Epithelial cell of esophagus (primary cell): ENCODE measurements at regions not wholly inside any gene's neighbourhood (a gene's known extent, or its start where the extent isn't known, plus 50 kb on each side); places are given as distances from the start of the nearest gene placed in this dataset.

Experiments used
- DNase-seq: peaks from one replicate; pipeline ENCODE4 v3.0.0; 2010; ENCODE audit warnings: low read depth
- H3K4me3 ChIP-seq: 2 replicates; pipeline ENCODE4 v1.5.1; 2011; ENCODE audit warnings: mild to moderate bottlenecking, low read length, control low read depth
- TF ChIP-seq, protein P1 (sequence below): IDR thresholded peaks from 2 replicates; pipeline ENCODE4 v1.5.1; 2011; ENCODE audit warnings: low read depth, mild to moderate bottlenecking, low read length, control low read depth, inconsistent platforms; ENCODE audit not compliant: insufficient read depth; ENCODE audit errors: missing control alignments

DNA sequence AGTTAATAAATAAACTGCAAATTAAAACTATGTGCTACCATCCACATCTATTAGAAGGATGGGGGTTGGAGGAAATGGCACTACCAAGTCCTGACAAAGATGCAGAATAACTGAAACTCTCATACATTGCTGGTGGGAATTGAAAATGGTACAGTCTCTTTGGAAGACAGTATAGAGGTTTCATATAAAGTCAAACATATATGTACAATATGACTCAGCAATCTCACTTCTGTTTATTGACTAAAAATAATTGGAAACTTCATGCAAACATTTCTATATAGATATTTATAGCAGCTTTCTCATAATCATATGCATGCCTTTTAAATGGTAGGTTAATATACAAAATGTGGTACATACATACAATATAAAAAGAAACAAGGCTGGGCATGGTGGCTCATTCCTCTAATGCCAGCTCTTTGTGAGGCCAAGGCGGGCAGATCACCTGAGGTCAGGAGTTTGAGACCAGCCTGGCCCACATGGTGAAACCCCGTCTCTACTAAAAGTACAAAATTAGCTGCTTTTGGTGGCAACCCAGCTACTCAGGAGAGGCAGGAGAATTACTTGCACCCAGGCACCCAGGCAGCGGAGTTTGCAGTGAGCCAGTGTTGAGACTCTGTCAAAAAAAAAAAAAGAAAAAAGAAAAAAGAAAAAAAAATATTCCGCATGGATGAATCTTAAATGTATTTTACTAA lies 225.0 kb upstream of the CXXC4 start:
- DNase-seq = no peak
- TF ChIP-seq, protein P1, sequence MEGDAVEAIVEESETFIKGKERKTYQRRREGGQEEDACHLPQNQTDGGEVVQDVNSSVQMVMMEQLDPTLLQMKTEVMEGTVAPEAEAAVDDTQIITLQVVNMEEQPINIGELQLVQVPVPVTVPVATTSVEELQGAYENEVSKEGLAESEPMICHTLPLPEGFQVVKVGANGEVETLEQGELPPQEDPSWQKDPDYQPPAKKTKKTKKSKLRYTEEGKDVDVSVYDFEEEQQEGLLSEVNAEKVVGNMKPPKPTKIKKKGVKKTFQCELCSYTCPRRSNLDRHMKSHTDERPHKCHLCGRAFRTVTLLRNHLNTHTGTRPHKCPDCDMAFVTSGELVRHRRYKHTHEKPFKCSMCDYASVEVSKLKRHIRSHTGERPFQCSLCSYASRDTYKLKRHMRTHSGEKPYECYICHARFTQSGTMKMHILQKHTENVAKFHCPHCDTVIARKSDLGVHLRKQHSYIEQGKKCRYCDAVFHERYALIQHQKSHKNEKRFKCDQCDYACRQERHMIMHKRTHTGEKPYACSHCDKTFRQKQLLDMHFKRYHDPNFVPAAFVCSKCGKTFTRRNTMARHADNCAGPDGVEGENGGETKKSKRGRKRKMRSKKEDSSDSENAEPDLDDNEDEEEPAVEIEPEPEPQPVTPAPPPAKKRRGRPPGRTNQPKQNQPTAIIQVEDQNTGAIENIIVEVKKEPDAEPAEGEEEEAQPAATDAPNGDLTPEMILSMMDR = no peak

DNA sequence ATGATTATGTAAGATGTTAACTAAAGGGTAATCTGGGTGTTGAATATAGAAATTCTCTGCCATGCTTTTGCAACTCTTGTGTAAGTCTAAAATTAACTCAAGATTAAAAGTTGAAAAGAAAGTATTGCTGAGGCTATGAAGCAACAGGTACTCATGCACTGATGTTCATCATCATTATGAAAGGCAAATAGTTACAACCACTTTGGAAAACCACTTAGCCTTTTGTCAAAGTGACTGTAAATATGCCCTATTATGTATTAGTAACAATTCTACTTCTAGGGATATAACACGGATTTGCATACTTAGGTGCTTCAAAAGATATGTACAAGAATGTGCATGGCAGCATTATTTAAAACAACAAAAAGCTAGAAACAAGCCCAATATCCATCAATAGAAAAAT lies 227.8 kb upstream of the CXXC4 start:
- DNase-seq = no peak
- H3K4me3 ChIP-seq = no peak overlapping the region
- TF ChIP-seq, protein P1 = no peak

More for the DNA sequence above, 225.0 kb upstream of the CXXC4 start:
- no peak overlapping the region for H3K4me3 ChIP-seq

DNA sequence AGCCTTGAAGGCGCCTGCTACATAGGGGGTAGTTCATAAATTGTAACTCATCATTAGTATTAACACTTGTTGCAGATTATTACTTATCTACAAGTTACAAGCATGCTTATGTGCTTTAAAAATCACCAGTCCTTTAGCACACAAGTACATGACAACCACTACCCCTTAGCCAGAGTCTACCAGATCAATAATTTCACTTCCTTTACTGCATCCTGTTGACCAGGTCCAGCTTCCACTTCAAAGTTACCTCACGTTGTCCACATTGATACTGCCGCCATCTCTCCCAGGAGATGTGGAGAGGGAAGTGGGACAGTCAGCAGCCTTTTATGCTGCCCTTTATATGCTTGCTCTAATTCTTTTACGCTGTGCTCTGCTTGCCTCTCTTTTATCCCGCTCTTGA lies 231.3 kb upstream of the CXXC4 start:
- TF ChIP-seq, protein P1 = no peak
- DNase-seq = no peak
- no peak overlapping the region for H3K4me3 ChIP-seq

DNA sequence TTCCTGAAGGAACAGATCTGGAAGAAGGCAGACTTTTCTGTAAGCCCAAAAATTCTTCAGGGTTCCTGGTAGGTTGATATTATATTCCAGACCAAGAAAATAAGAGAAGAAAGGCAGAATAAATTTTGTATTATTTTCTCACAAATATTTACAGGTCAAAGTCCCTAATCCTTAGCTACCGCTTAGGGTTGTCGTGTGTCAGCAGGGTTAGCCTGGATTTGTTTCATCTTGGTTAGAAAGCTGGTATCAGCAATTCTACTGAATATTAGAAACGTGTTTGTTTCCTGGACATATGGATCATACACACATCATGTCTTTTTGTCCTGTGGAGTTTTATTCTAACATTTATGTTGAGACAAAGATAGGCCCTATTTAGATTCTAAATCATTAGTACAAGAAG lies 232.9 kb upstream of the CXXC4 start:
- no peak for DNase-seq
- no peak overlapping the region for H3K4me3 ChIP-seq
- TF ChIP-seq, protein P1 = no peak

DNA sequence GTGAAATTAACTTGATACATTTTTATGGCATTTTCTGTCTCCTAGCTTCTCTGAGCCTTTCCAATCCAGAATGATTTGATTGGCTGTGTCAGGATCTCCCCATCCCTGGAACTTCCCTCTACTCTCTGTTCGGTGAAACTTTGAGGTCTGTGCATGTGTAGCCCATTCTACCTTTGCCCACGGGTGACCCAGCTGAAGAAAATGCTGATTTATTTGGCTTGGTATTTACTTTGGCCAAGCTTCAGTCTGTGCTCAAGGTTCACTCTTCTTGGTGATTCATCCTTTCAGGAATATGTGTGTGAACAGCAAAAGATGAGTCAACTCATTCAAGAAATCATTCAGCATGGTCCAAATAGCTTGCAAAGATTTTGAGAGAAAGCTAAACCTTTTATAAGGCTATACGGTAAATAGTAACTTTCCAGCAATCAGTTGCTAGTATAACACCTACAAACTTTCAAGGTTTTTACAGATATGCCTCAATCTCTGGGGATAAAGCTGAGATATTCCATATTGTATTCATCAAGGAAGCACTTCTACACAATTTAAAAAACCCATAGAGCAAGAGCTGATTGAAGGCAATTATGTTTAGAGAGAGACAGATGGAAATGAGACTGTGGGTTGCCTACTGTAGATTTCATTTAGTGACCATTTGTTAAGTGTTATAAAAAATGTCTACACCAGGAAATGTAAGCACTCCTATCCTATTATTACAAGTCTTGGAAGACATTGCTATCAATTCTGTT lies 233.9 kb upstream of the CXXC4 start:
- H3K4me3 ChIP-seq = no peak overlapping the region
- TF ChIP-seq, protein P1 = no peak
- peak; percentile 93 for DNase-seq

DNA sequence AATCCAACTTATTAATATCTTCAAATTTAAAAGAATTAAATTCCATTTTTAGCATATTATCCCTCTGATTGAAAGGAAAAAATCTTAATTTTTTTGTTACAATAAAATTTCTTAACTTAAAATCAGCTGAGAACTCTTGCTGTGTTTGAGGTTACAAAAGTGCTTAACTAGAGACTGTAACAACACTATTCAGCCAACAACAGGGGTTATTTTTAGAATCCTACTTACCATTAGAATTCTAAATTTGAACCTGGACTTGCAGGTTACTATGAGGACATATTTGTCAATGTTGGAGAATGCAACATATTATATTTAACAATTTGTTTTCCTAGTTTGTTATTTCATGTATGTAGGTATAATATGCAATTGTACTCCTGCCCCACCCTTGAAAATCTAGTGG lies 238.1 kb upstream of the CXXC4 start:
- H3K4me3 ChIP-seq = no peak overlapping the region
- no peak for DNase-seq
- TF ChIP-seq, protein P1 = no peak
